Activated CD4-positive, alpha-beta T cell treated with anti-CD3 and anti-CD28 coated beads, Interleukin-2, amount 10 ng/mL, durations not matched to agents 7 days and 5 days (primary cell): ENCODE measurements at regions not wholly inside any gene's neighbourhood (a gene's known extent, or its start where the extent isn't known, plus 50 kb on each side); places are given as distances from the start of the nearest gene placed in this dataset.

Experiments used
- CTCF ChIA-PET: fragments of 350-600 bp; sonication (Branson Sonifier 250); formaldehyde crosslinking; loops from one replicate; lab custom pipeline; 2021; ENCODE audit warnings: antibody characterized with exemption; lab: Charles Lee
- POLR2A ChIA-PET: fragments of 350-600 bp; sonication (Branson Sonifier 250); formaldehyde crosslinking; loops from one replicate; lab custom pipeline; 2021; ENCODE audit warnings: antibody characterized with exemption; lab: Charles Lee
- DNase-seq: peaks from one replicate; pipeline ENCODE4 v3.0.0-alpha.2; 2020
- H3K27ac Mint-ChIP-seq: one replicate; pipeline ENCODE4 v1.8.0; 2021; ENCODE audit warnings: mild to moderate bottlenecking, moderate library complexity, mixed read lengths
- H3K27me3 Mint-ChIP-seq: one replicate; pipeline ENCODE4 v1.8.0; 2021; ENCODE audit warnings: mixed read lengths
- H3K36me3 Mint-ChIP-seq: one replicate; pipeline ENCODE4 v1.8.0; 2021; ENCODE audit warnings: low read depth, mixed read lengths
- H3K4me1 Mint-ChIP-seq: one replicate; pipeline ENCODE4 v1.8.0; 2021; ENCODE audit warnings: mixed read lengths
- H3K4me3 Mint-ChIP-seq: one replicate; pipeline ENCODE4 v1.8.0; 2021; ENCODE audit warnings: mild to moderate bottlenecking, moderate library complexity, mixed read lengths
- H3K9me3 Mint-ChIP-seq: one replicate; pipeline ENCODE4 v1.8.0; 2021; ENCODE audit warnings: mixed read lengths

DNA sequence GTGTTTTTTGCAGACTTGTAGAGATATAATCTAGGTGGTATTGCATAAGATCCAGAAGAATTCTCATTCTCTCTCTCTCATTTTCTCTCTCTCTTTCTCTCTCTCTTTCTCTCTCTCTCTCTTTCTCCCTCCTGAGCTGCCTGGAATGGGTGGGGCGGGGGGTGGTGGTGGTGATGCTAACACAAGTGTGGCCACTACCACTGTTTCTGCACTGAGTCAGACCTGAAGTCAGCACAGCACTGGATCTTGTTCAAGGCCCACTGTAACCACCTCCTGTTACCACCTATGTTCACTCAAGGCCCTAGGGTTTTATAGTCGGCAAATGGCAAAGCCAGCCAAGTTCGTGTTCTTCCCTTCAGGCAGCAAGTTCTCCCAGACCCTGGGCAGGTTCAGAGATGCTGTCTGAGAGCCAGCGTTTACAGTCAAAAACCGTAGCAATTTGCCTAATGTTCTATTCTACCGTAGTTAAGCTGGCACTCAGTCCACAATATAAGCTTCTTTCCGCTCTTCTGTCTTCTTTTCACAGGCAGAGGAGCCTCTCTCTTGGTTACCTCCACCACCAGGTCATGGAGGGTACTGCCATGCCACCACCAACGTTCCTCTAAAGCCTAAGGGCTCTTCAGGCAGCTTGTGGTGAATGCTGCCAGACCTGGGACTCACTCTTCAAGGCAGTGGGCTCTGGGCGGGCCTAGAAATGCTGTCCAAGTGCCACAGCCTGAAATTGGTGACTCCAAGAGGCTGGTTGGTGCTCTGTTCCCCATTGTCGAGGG, 235.7 kb upstream of the PRR16 start:
- ChIA-PET CTCF (no interaction called here), POLR2A (no interaction called here)
- Mint-ChIP-seq H3K4me1 (no peaks in the 10 kb centered on the region), H3K9me3 (no peaks in the 10 kb centered on the region), H3K27me3 (no peaks in the 10 kb centered on the region), H3K4me3 (no peak overlapping the region), H3K27ac (no peak overlapping the region), H3K36me3 (no peaks in the 10 kb centered on the region)
- no peak for DNase-seq

DNA sequence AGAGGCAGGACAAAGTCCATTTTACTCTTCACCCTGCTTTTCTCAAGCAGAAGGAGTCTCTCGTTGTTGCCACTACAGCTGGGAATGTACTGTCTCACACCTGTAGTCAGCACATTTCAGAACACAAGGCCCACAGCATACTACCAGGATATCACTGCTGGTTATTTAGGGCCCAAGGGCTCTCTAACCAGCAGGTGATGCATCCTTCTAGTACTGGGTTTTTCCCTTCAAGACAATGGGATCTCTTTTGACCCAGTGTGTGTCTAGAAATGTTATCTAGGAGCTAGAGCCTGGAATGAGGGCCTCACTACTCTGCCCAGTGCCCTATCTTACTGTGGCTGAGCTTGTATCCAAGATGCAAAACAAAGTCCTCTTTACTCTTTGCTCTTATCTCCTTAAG, 235.1 kb upstream of the PRR16 start:
- H3K36me3 Mint-ChIP-seq: no peaks in the 10 kb centered on the region
- H3K4me3 Mint-ChIP-seq: no peak overlapping the region
- no peaks in the 10 kb centered on the region for H3K27me3 Mint-ChIP-seq
- no peaks in the 10 kb centered on the region for H3K9me3 Mint-ChIP-seq
- no peak overlapping the region for H3K27ac Mint-ChIP-seq
- ChIA-PET POLR2A (no interaction called here), CTCF (no interaction called here)
- DNase-seq: no peak
- no peaks in the 10 kb centered on the region for H3K4me1 Mint-ChIP-seq

DNA sequence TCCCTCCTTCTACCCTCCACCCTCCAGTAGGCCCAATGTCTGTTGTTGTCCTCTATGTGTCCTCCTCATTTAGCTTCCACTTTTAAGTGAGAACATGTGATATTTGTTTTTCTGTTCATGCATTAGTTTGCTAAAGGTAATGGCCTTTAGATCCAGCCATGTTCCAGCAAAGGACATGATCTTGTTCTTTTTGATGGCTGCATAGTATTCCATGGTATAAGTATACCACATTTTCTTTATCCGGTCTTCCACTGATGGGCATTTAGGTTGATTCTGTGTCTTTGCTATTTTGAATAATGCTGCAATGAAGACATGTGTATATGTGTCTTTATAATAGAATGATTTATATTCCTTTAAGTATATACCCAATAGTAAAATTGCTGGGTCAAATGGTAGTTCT, 232.5 kb upstream of the PRR16 start:
- no peaks in the 10 kb centered on the region for H3K27me3 Mint-ChIP-seq
- no peaks in the 10 kb centered on the region for H3K36me3 Mint-ChIP-seq
- no peak overlapping the region for H3K27ac Mint-ChIP-seq
- H3K9me3 Mint-ChIP-seq: no peaks in the 10 kb centered on the region
- no peak overlapping the region for H3K4me3 Mint-ChIP-seq
- ChIA-PET POLR2A (no interaction called here), CTCF (no interaction called here)
- no peaks in the 10 kb centered on the region for H3K4me1 Mint-ChIP-seq
- no peak for DNase-seq

DNA sequence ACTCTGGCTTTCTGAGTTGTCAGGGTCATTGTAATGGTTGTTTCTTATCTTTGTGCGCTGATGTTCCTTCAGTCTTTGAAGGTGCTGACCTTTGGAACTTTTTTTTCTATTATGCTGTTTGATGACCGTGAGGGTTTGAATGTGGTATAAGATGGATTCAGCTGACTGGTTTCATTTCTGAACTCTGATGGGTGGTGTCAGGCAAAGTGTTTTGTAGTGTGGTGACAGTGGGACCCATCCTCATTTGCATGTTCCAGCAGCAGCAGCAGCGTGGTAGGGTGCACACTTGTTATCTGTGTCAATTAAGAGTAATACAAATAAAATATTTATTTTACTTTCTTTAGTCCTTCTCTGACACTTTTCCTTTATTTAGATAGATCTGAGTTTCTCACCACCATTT, 227.7 kb upstream of the PRR16 start:
- H3K36me3 Mint-ChIP-seq: no peaks in the 10 kb centered on the region
- H3K9me3 Mint-ChIP-seq: no peaks in the 10 kb centered on the region
- H3K4me1 Mint-ChIP-seq: no peaks in the 10 kb centered on the region
- ChIA-PET CTCF (no interaction called here), POLR2A (no interaction called here)
- no peak overlapping the region for H3K27ac Mint-ChIP-seq
- no peak overlapping the region for H3K4me3 Mint-ChIP-seq
- DNase-seq: no peak
- H3K27me3 Mint-ChIP-seq: no peaks in the 10 kb centered on the region

DNA sequence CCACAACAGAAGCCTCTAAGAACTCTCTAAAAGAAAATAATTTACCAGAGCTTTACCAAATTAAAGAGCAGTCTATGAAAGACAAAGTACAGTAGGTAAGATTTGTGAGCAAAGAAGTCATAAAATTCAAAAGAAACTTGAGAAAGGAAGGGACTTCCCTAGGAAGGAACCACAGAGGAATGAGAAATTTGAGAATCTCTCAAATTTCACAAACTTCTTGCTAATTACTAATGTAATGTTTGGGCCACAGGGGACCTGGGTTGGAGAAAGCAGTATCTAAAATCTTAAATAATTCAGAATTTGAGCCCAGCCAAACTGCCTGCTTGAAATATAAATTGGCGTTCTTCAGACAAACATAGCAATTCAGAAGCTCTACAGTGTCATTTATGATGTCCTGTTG, 225.0 kb upstream of the PRR16 start:
- H3K9me3 Mint-ChIP-seq: no peaks in the 10 kb centered on the region
- CTCF ChIA-PET: no interaction called here

DNA sequence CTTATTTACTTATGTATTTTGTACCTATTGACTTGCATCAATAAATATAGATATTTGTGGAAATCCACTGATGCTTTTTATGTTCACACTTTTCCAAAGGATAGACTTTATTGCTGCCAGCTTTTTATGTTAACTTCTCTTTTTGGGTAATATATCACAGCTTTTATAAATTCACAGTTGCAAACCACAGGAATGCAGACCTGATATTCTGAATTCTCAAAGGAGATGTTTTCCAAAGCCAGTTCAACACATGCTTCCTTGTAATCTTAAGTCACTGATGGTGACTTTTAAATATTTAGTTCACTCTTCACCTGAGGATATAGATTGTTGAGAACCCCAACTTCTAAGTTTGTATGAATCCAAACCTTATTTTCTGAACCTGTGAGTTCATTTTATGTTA, 223.4 kb upstream of the PRR16 start:
- CTCF ChIA-PET: no interaction called here

More for the DNA sequence above, 225.0 kb upstream of the PRR16 start:
- no peaks in the 10 kb centered on the region for H3K4me1 Mint-ChIP-seq
- no peak overlapping the region for H3K4me3 Mint-ChIP-seq
- DNase-seq: no peak
- no peak overlapping the region for H3K27ac Mint-ChIP-seq
- H3K36me3 Mint-ChIP-seq: no peaks in the 10 kb centered on the region
- POLR2A ChIA-PET: no interaction called here
- H3K27me3 Mint-ChIP-seq: no peaks in the 10 kb centered on the region

GRCh38 chr5:120241400-120241799, 222.7 kb upstream of the PRR16 start:
- ChIA-PET POLR2A (no interaction called here), CTCF (no interaction called here)
- H3K4me1 Mint-ChIP-seq: no peaks in the 10 kb centered on the region
- no peak for DNase-seq
- H3K27me3 Mint-ChIP-seq: no peaks in the 10 kb centered on the region
- H3K27ac Mint-ChIP-seq: no peak overlapping the region
- no peaks in the 10 kb centered on the region for H3K9me3 Mint-ChIP-seq
- no peaks in the 10 kb centered on the region for H3K36me3 Mint-ChIP-seq
- H3K4me3 Mint-ChIP-seq: no peak overlapping the region

More for the DNA sequence above, 223.4 kb upstream of the PRR16 start:
- Mint-ChIP-seq H3K4me3 (no peak overlapping the region), H3K36me3 (no peaks in the 10 kb centered on the region), H3K4me1 (no peaks in the 10 kb centered on the region), H3K27me3 (no peaks in the 10 kb centered on the region), H3K27ac (no peak overlapping the region), H3K9me3 (no peaks in the 10 kb centered on the region)
- POLR2A ChIA-PET: no interaction called here
- DNase-seq: no peak

DNA sequence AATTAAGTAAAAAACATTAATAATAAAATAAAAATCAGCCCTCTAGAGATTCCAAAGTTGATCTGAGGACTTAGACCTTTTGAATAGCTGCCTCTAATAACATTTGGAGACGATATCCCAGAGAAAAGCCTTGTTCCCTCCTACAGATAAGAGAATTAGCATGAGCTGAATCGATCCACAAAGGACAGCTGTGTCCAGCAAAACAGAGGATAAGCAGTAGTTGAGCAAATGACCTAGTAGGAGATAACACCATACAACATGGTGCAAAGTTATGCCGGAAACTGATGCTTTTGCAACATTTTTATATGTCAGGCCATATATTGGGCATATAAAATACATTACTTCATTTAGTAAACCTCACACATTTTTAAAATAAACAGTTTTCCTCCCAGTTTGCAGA, 212.2 kb upstream of the PRR16 start:
- Mint-ChIP-seq H3K4me1 (no peaks in the 10 kb centered on the region), H3K36me3 (no peaks in the 10 kb centered on the region), H3K27ac (no peak overlapping the region), H3K4me3 (no peak overlapping the region), H3K27me3 (no peaks in the 10 kb centered on the region), H3K9me3 (no peaks in the 10 kb centered on the region)
- POLR2A ChIA-PET: no interaction called here
- no peak for DNase-seq
- CTCF ChIA-PET: no interaction called here

GRCh38 chr5:120252839-120253238, 211.3 kb upstream of the PRR16 start:
- POLR2A ChIA-PET: no interaction called here
- CTCF ChIA-PET: no interaction called here
- no peaks in the 10 kb centered on the region for H3K36me3 Mint-ChIP-seq
- no peaks in the 10 kb centered on the region for H3K9me3 Mint-ChIP-seq
- no peak overlapping the region for H3K4me3 Mint-ChIP-seq
- H3K27me3 Mint-ChIP-seq: no peaks in the 10 kb centered on the region
- H3K27ac Mint-ChIP-seq: no peak overlapping the region
- no peaks in the 10 kb centered on the region for H3K4me1 Mint-ChIP-seq
- DNase-seq: no peak

- Mint-ChIP-seq H3K9me3 (no peaks in the 10 kb centered on the region), H3K27me3 (no peaks in the 10 kb centered on the region), H3K27ac (no peak overlapping the region), H3K36me3 (no peaks in the 10 kb centered on the region), H3K4me1 (no peaks in the 10 kb centered on the region), H3K4me3 (no peak overlapping the region)
- CTCF ChIA-PET: no interaction called here
- no peak for DNase-seq
- POLR2A ChIA-PET: no interaction called here
These were observed 209.7 kb upstream of the PRR16 start for GRCh38 chr5:120254385-120254784.

DNA sequence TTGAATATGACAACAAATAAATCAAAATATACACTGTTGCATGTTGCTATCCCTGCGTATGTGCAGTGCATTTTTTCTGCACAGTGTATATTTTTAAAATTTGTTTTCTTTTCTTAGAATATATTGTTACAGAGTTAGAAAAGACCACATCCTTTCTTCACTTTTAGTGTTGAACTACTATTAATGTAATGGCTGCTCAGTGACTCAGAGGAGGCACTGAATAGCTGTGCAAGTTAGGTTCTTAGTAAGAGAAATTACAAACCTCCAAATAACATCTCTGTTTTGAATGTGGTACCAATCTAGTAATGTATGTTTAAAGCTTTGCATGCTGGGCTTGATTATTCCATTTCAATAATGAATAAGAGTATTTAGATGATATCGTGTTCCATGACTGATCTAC, 208.9 kb upstream of the PRR16 start:
- ChIA-PET POLR2A (no interaction called here), CTCF (no interaction called here)
- H3K4me1 Mint-ChIP-seq: no peaks in the 10 kb centered on the region
- H3K9me3 Mint-ChIP-seq: no peaks in the 10 kb centered on the region
- no peak overlapping the region for H3K4me3 Mint-ChIP-seq
- no peaks in the 10 kb centered on the region for H3K27me3 Mint-ChIP-seq
- no peak for DNase-seq
- no peaks in the 10 kb centered on the region for H3K36me3 Mint-ChIP-seq
- no peak overlapping the region for H3K27ac Mint-ChIP-seq

GRCh38 chr5:120256376-120256775, 207.7 kb upstream of the PRR16 start:
- no peaks in the 10 kb centered on the region for H3K4me1 Mint-ChIP-seq
- CTCF ChIA-PET: no interaction called here

DNA sequence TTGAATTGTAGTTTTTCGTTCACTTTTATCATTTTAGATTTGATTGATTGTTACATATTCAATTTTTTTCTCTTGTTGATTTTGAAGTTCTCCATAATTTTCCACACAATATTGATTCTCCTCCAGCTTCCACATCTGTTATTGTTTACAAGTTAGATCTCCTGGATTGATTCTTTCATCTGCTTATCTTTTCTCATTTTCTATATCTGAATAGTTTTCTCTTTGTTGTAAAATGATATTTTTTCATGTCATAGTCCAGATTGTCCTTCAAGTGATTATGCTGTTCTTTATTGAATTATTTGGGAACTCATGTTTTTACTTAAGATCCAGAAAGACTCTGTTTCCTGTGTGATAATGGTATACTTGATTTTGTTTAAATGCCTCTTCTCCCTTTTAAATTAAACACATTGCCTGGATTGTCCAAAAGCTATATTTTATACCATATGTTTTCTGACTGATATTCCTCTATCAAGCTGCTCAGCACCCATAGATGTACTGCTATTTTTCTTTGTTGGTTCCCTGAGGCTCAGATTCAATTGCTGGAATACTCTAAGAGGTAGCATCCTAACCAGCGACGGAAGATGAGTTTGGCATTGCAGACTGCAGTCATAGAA, 206.6 kb upstream of the PRR16 start:
- ChIA-PET CTCF (interaction anchor here (1.0 kb wide), 1 partner anchor 19 kb away, joined by 3 read pairs; no protein-coding TSS in a partner anchor), POLR2A (no interaction called here)
- no peak for DNase-seq
- Mint-ChIP-seq H3K27ac (no peak overlapping the region), H3K36me3 (no peaks in the 10 kb centered on the region), H3K4me3 (no peak overlapping the region), H3K4me1 (no peaks in the 10 kb centered on the region), H3K27me3 (no peaks in the 10 kb centered on the region), H3K9me3 (no peaks in the 10 kb centered on the region)

More at GRCh38 chr5:120256376-120256775, 207.7 kb upstream of the PRR16 start:
- H3K27me3 Mint-ChIP-seq: no peaks in the 10 kb centered on the region
- POLR2A ChIA-PET: no interaction called here
- no peaks in the 10 kb centered on the region for H3K36me3 Mint-ChIP-seq
- no peaks in the 10 kb centered on the region for H3K9me3 Mint-ChIP-seq
- no peak overlapping the region for H3K4me3 Mint-ChIP-seq
- H3K27ac Mint-ChIP-seq: no peak overlapping the region
- no peak for DNase-seq

GRCh38 chr5:120258123-120258522, 206.0 kb upstream of the PRR16 start:
- Mint-ChIP-seq H3K27ac (no peak overlapping the region), H3K4me1 (no peaks in the 10 kb centered on the region), H3K4me3 (no peak overlapping the region), H3K36me3 (no peaks in the 10 kb centered on the region), H3K9me3 (no peaks in the 10 kb centered on the region), H3K27me3 (no peaks in the 10 kb centered on the region)
- DNase-seq: no peak
- CTCF ChIA-PET: interaction anchor here (1.0 kb wide), 1 partner anchor 18 kb away, joined by 3 read pairs; no protein-coding TSS in a partner anchor
- POLR2A ChIA-PET: no interaction called here
